ENCODE measurements at regions not wholly inside any gene's neighbourhood (a gene's known extent, or its start where the extent isn't known, plus 50 kb on each side); places are given as distances from the start of the nearest gene placed in this dataset.
"Not testable (repeated sequence)": the region's sequence is repeated elsewhere in the genome, so short reads cannot be mapped to it uniquely, and the experiment has no call there.

GRCh38 chr4:123684937-123685336 is 288.3 kb downstream of the SPRY1 start:
- TF ChIP-seq, protein P1, sequence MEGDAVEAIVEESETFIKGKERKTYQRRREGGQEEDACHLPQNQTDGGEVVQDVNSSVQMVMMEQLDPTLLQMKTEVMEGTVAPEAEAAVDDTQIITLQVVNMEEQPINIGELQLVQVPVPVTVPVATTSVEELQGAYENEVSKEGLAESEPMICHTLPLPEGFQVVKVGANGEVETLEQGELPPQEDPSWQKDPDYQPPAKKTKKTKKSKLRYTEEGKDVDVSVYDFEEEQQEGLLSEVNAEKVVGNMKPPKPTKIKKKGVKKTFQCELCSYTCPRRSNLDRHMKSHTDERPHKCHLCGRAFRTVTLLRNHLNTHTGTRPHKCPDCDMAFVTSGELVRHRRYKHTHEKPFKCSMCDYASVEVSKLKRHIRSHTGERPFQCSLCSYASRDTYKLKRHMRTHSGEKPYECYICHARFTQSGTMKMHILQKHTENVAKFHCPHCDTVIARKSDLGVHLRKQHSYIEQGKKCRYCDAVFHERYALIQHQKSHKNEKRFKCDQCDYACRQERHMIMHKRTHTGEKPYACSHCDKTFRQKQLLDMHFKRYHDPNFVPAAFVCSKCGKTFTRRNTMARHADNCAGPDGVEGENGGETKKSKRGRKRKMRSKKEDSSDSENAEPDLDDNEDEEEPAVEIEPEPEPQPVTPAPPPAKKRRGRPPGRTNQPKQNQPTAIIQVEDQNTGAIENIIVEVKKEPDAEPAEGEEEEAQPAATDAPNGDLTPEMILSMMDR (conservative IDR thresholded peaks at IDR 0.05 in 1 of 2, IDR thresholded peaks at IDR 0.05 in 1 of 2; ENCODE audit: low read depth in 1 of 2, low read length in 2 of 2), result not testable (repeated sequence)
- not testable (repeated sequence) for TF ChIP-seq EZH2 (IDR thresholded peaks at IDR 0.05; ENCODE audit: low read length, missing control alignments)

All from fibroblast of lung (primary cell).